NOMO-1 (cell line): ENCODE measurements at regions not wholly inside any gene's neighbourhood (a gene's known extent, or its start where the extent isn't known, plus 50 kb on each side); places are given as distances from the start of the nearest gene placed in this dataset.

Source experiments
- DNase-seq, 2 experiments: peaks; one replicate each; lab custom pipeline; 2025; ENCODE audit not compliant: unreplicated experiment in 2 of 2; lab: John Stamatoyannopoulos, UW

- DNase-seq = no peak
Measured at GRCh38 chr14:71586131-71586897, 345.9 kb upstream of the RGS6 start.

- DNase-seq = no peak
Measured at GRCh38 chr14:71588028-71588427, 344.2 kb upstream of the RGS6 start.

GRCh38 chr14:71588576-71589215, 343.5 kb upstream of the RGS6 start:
- no peak for DNase-seq

GRCh38 chr14:71589609-71590008, 342.6 kb upstream of the RGS6 start:
- peak in 1 of 2 experiments; percentile 40 for DNase-seq

- DNase-seq = no peak
Measured at GRCh38 chr14:71590131-71590530, 342.1 kb upstream of the RGS6 start.

GRCh38 chr14:71591231-71591630, 341.0 kb upstream of the RGS6 start:
- no peak for DNase-seq

- DNase-seq = peak; percentile 50 to 76
Measured at GRCh38 chr14:71591929-71592328, 340.3 kb upstream of the RGS6 start.

- DNase-seq = no peak
Measured at GRCh38 chr14:71592361-71592760, 339.9 kb upstream of the RGS6 start.

- DNase-seq = no peak
Measured at GRCh38 chr14:71593966-71594365, 338.3 kb upstream of the RGS6 start.

GRCh38 chr14:71594821-71595220, 337.4 kb upstream of the RGS6 start:
- DNase-seq = no peak

GRCh38 chr14:71595441-71595840, 336.8 kb upstream of the RGS6 start:
- DNase-seq = no peak

- no peak for DNase-seq
Measured at GRCh38 chr14:71597287-71597920, 334.8 kb upstream of the RGS6 start.

- peak; percentile 54 to 88 for DNase-seq
Measured at GRCh38 chr14:71597955-71598660, 334.1 kb upstream of the RGS6 start.

GRCh38 chr14:71600309-71600708, 331.9 kb upstream of the RGS6 start:
- DNase-seq = no peak

- DNase-seq = no peak
Measured at GRCh38 chr14:71602524-71602923, 329.7 kb upstream of the RGS6 start.

GRCh38 chr14:71604231-71604630, 328.0 kb upstream of the RGS6 start:
- no peak for DNase-seq

- DNase-seq = no peak
Measured at GRCh38 chr14:71606064-71606463, 326.2 kb upstream of the RGS6 start.

GRCh38 chr14:71606575-71606974, 325.7 kb upstream of the RGS6 start:
- DNase-seq = no peak

- no peak for DNase-seq
Measured at GRCh38 chr14:71607056-71607455, 325.2 kb upstream of the RGS6 start.

- DNase-seq = no peak
Measured at GRCh38 chr14:71610149-71610548, 322.1 kb upstream of the RGS6 start.

GRCh38 chr14:71610797-71611196, 321.4 kb upstream of the RGS6 start:
- no peak for DNase-seq
